Right atrium auricular region (tissue), 2 donors: ENCODE measurements at regions not wholly inside any gene's neighbourhood (a gene's known extent, or its start where the extent isn't known, plus 50 kb on each side); places are given as distances from the start of the nearest gene placed in this dataset.
"Not testable (repeated sequence)": the region's sequence is repeated elsewhere in the genome, so short reads cannot be mapped to it uniquely, and the experiment has no call there.

Experiments used
- DNase-seq: peaks from one replicate; pipeline ENCODE4 v3.0.0-alpha.2; 2019; ENCODE audit warnings: low spot score
- H3K27ac ChIP-seq, 2 donors: fragments of 200-600 bp; sonication (generic); 1 replicate in 1 of 2; 2 replicates in 1 of 2; pipeline ENCODE4 v1.5.1; 2016 to 2019
- H3K27me3 ChIP-seq, 2 donors: fragments of 200-600 bp; sonication (generic); one replicate each; pipeline versions ENCODE4 v1.5.1 to v1.6.0; 2017 to 2019
- H3K36me3 ChIP-seq: fragments of 200-600 bp; sonication (generic); one replicate; pipeline ENCODE4 v1.5.1; 2016
- H3K4me1 ChIP-seq, 2 donors: fragments of 200-600 bp; sonication (generic); one replicate each; pipeline versions ENCODE4 v1.5.1 to v1.6.0; 2017 to 2019
- H3K4me3 ChIP-seq, 2 donors: fragments of 200-600 bp; sonication (generic); 1 replicate in 1 of 2; 2 replicates in 1 of 2; pipeline ENCODE4 v1.5.1; 2017 to 2019; ENCODE audit warnings: mild to moderate bottlenecking in 1 of 2, moderate library complexity in 1 of 2
- H3K9me3 ChIP-seq, 2 donors: fragments of 200-600 bp; sonication (generic); one replicate each; pipeline ENCODE4 v1.5.1; 2019
- CTCF ChIP-seq, 2 donors: fragments of 200-600 bp; sonication (generic); IDR thresholded peaks; one replicate each; pipeline ENCODE4 v1.5.1; 2019; ENCODE audit warnings: antibody characterized with exemption in 2 of 2

- not testable (repeated sequence) for H3K9me3 ChIP-seq, DNase-seq, H3K27me3 ChIP-seq, H3K4me1 ChIP-seq, H3K36me3 ChIP-seq, H3K27ac ChIP-seq, H3K4me3 ChIP-seq
Measured at GRCh38 chr20:30164389-30164788, 1093.1 kb upstream of the DEFB115 start.

GRCh38 chr20:30167540-30167939 lies 1089.9 kb upstream of the DEFB115 start:
- DNase-seq: no peak
- Histone ChIP-seq H3K4me1 (no peaks in the 10 kb centered on the region), H3K9me3 (no peaks in the 10 kb centered on the region), H3K27me3 (no peaks in the 10 kb centered on the region), H3K4me3 (no peak overlapping the region), H3K27ac (no peak overlapping the region), H3K36me3 (no peaks in the 10 kb centered on the region)
- no peak for TF ChIP-seq CTCF (IDR thresholded peaks at IDR 0.05)

GRCh38 chr20:30168025-30168799 lies 1089.3 kb upstream of the DEFB115 start:
- H3K4me1 ChIP-seq: no peaks in the 10 kb centered on the region
- no peaks in the 10 kb centered on the region for H3K36me3 ChIP-seq
- no peak for DNase-seq
- no peak overlapping the region for H3K27ac ChIP-seq
- no peak for TF ChIP-seq CTCF (IDR thresholded peaks at IDR 0.05)
- H3K27me3 ChIP-seq: no peaks in the 10 kb centered on the region
- H3K9me3 ChIP-seq: no peaks in the 10 kb centered on the region
- no peak overlapping the region for H3K4me3 ChIP-seq

GRCh38 chr20:30168800-30169138 lies 1088.7 kb upstream of the DEFB115 start:
- H3K27me3 ChIP-seq: no peaks in the 10 kb centered on the region
- TF ChIP-seq CTCF (IDR thresholded peaks at IDR 0.05): no peak
- no peaks in the 10 kb centered on the region for H3K4me1 ChIP-seq
- H3K36me3 ChIP-seq: no peaks in the 10 kb centered on the region
- no peaks in the 10 kb centered on the region for H3K9me3 ChIP-seq
- no peak for DNase-seq
- H3K27ac ChIP-seq: no peak overlapping the region
- no peak overlapping the region for H3K4me3 ChIP-seq

GRCh38 chr20:30175681-30176080 lies 1081.8 kb upstream of the DEFB115 start:
- Histone ChIP-seq H3K4me3 (no peak overlapping the region), H3K36me3 (no peaks in the 10 kb centered on the region), H3K9me3 (no peaks in the 10 kb centered on the region), H3K27ac (no peak overlapping the region), H3K27me3 (no peaks in the 10 kb centered on the region), H3K4me1 (no peaks in the 10 kb centered on the region)
- TF ChIP-seq CTCF (IDR thresholded peaks at IDR 0.05): no peak
- DNase-seq: no peak

- not testable (repeated sequence) for H3K36me3 ChIP-seq, H3K4me3 ChIP-seq, H3K27me3 ChIP-seq, H3K9me3 ChIP-seq, DNase-seq, H3K4me1 ChIP-seq, H3K27ac ChIP-seq
Measured at GRCh38 chr20:30183124-30183523, 1074.3 kb upstream of the DEFB115 start.

- not testable (repeated sequence) for H3K4me3 ChIP-seq, H3K27me3 ChIP-seq, H3K27ac ChIP-seq, DNase-seq, H3K36me3 ChIP-seq, H3K4me1 ChIP-seq, H3K9me3 ChIP-seq
Measured at GRCh38 chr20:30191785-30192184, 1065.7 kb upstream of the DEFB115 start.

- H3K4me1 ChIP-seq, H3K27me3 ChIP-seq, H3K36me3 ChIP-seq, H3K27ac ChIP-seq, H3K9me3 ChIP-seq, H3K4me3 ChIP-seq, DNase-seq: not testable (repeated sequence)
Measured at GRCh38 chr20:30234477-30234876, 1023.0 kb upstream of the DEFB115 start.

- H3K27me3 ChIP-seq, H3K9me3 ChIP-seq, H3K36me3 ChIP-seq, H3K4me3 ChIP-seq, H3K27ac ChIP-seq, H3K4me1 ChIP-seq, DNase-seq: not testable (repeated sequence)
Measured at GRCh38 chr20:30275073-30275472, 982.4 kb upstream of the DEFB115 start.
